Endothelial cell of umbilical vein (primary cell): ENCODE measurements at regions not wholly inside any gene's neighbourhood (a gene's known extent, or its start where the extent isn't known, plus 50 kb on each side); places are given as distances from the start of the nearest gene placed in this dataset.

ENCODE experiments used
- BruUV-seq: library from RNA; stranded (reverse); fragments of 400-500 nt; replicated peaks from 2 replicates; lab custom pipeline; 2021; lab: Mats Ljungman, UMichigan
- CTCF ChIA-PET: fragments of 300-600, 350-600 bp; sonication (Branson Sonifier 250); formaldehyde crosslinking; loops from one replicate; lab custom pipeline; 2021; ENCODE audit warnings: antibody characterized with exemption, inconsistent platforms; lab: Charles Lee
- POLR2A ChIA-PET: fragments of 300-600, 350-600 bp; sonication (Branson Sonifier 250); formaldehyde crosslinking; loops from one replicate; lab custom pipeline; 2021; ENCODE audit warnings: antibody characterized with exemption, inconsistent platforms; lab: Charles Lee
- DNase-seq: peaks from one replicate; pipeline ENCODE4 v3.0.0-alpha.2; 2011; ENCODE audit warnings: low read depth, low spot score
- FAIRE-seq: peaks from 2 replicates; lab custom pipeline; 2011; peaks lifted over from hg19 to GRCh38; lab: Jason Lieb, UNC
- H2AFZ ChIP-seq: 2 replicates; pipeline ENCODE4 v1.6.0; 2012; ENCODE audit warnings: low read depth, low read length, control low read depth, inconsistent platforms
- H3K27ac ChIP-seq: 2 replicates; pipeline ENCODE4 v1.5.1; 2011; ENCODE audit warnings: low read depth, mild to moderate bottlenecking, control low read depth, low read length, moderate library complexity; ENCODE audit not compliant: insufficient read depth
- H3K27me3 ChIP-seq, 2 experiments: 2 replicates each; pipeline versions ENCODE4 v1.6.0 to v1.6.1; 2011; ENCODE audit warnings: low read length in 2 of 2, mixed read lengths in 1 of 2; ENCODE audit not compliant: control insufficient read depth in 2 of 2, insufficient read depth in 2 of 2
- H3K36me3 ChIP-seq, 2 experiments: 2 replicates in 1 of 2; 3 replicates in 1 of 2; pipeline ENCODE4 v1.5.1; 2011; ENCODE audit warnings: low read length in 2 of 2, mild to moderate bottlenecking in 1 of 2, moderate library complexity in 1 of 2; ENCODE audit not compliant: control insufficient read depth in 2 of 2, insufficient read depth in 2 of 2; ENCODE audit errors: extremely low read depth in 1 of 2
- H3K4me1 ChIP-seq: 3 replicates; pipeline ENCODE4 v1.5.1; 2011; ENCODE audit warnings: mild to moderate bottlenecking, low read length; ENCODE audit not compliant: control insufficient read depth, insufficient read depth; ENCODE audit errors: extremely low read depth
- H3K4me2 ChIP-seq: 2 replicates; pipeline ENCODE4 v1.6.1; 2011; ENCODE audit warnings: low read length, control low read depth, mixed read lengths; ENCODE audit not compliant: insufficient read depth
- H3K4me3 ChIP-seq, 3 experiments: fragments of 200-600 bp in 1 of 3; sonication (generic), shearing (Covaris generic) in 1 of 3; replicated peaks in 1 of 3; 2 replicates each; pipeline ENCODE4 v1.5.1; 2011 to 2016; ENCODE audit warnings: control low read depth in 3 of 3, low read length in 3 of 3, mild to moderate bottlenecking in 2 of 3, inconsistent platforms in 1 of 3, low read depth in 1 of 3, moderate library complexity in 1 of 3; ENCODE audit not compliant: insufficient read depth in 1 of 3
- H3K79me2 ChIP-seq: 2 replicates; pipeline ENCODE4 v1.6.0; 2012; ENCODE audit warnings: low read length, inconsistent platforms; ENCODE audit not compliant: control insufficient read depth, insufficient read depth
- H3K9ac ChIP-seq: replicated peaks from 2 replicates; pipeline ENCODE3; 2011; ENCODE audit warnings: low read length, control low read depth; ENCODE audit not compliant: insufficient read depth; ENCODE audit errors: extremely low read depth
- H3K9me1 ChIP-seq: replicated peaks from 3 replicates; pipeline ENCODE4 v1.6.0; 2011; ENCODE audit warnings: mild to moderate bottlenecking, low read length; ENCODE audit not compliant: control insufficient read depth, insufficient read depth; ENCODE audit errors: extremely low read depth
- H3K9me3 ChIP-seq: replicated peaks from 2 replicates; pipeline ENCODE4 v1.5.1; 2012; ENCODE audit warnings: low read length, inconsistent platforms; ENCODE audit not compliant: control insufficient read depth, insufficient read depth
- H4K20me1 ChIP-seq: replicated peaks from 2 replicates; pipeline ENCODE3; 2011; ENCODE audit warnings: mild to moderate bottlenecking, low read length; ENCODE audit not compliant: control insufficient read depth, insufficient read depth; ENCODE audit errors: extremely low read depth
- EZH2 ChIP-seq: IDR thresholded peaks from 2 replicates; pipeline ENCODE4 v1.6.1; 2012; ENCODE audit warnings: borderline replicate concordance, low read depth, mild to moderate bottlenecking, moderate library complexity, low read length, inconsistent platforms; ENCODE audit not compliant: severe bottlenecking
- FOS ChIP-seq: IDR thresholded peaks from 2 replicates; pipeline ENCODE4 v1.6.1; 2011; ENCODE audit warnings: mild to moderate bottlenecking, low read length, moderate library complexity, borderline replicate concordance; ENCODE audit not compliant: insufficient read depth
- GATA2 ChIP-seq: IDR thresholded peaks from 2 replicates; pipeline ENCODE4 v1.7.0; 2011; ENCODE audit warnings: low read depth, mild to moderate bottlenecking, moderate library complexity, mixed read lengths, low read length; ENCODE audit not compliant: insufficient read length, insufficient read depth
- JUN ChIP-seq: IDR thresholded peaks from 2 replicates; pipeline ENCODE4 v1.6.1; 2011; ENCODE audit warnings: borderline replicate concordance, low read depth; ENCODE audit not compliant: insufficient read length, insufficient read depth
- MYC ChIP-seq: IDR thresholded peaks from one replicate; pipeline ENCODE4 v1.6.1; 2011; ENCODE audit warnings: mild to moderate bottlenecking, low read depth, low read length
- POLR2A ChIP-seq: IDR thresholded peaks from 2 replicates; pipeline ENCODE4 v1.6.1; 2012; ENCODE audit warnings: low read depth, mild to moderate bottlenecking, control low read depth, low read length
- POLR2AphosphoS5 ChIP-seq: IDR thresholded peaks from 2 replicates; pipeline ENCODE4 v1.6.1; 2012; ENCODE audit warnings: low read depth, mild to moderate bottlenecking, control low read depth, low read length, moderate library complexity; ENCODE audit not compliant: insufficient read depth
- dilution Hi-C: fragments of 300-500 bp; cut with MboI; formaldehyde crosslinking; loops from one replicate; pipeline ENCODE4 v1.15.0; 2019; ENCODE audit warnings: low sequenced_read_pairs; ENCODE audit not compliant: extremely low pct_ligation_motif_present
- intact Hi-C: fragments of 100-400 bp; cut with micrococcal nuclease; formaldehyde crosslinking; loops from one replicate; pipeline ENCODE4 v1.10.0; 2022
- TF ChIP-seq, protein P1 (sequence below), 2 donors: IDR thresholded peaks; 1 replicate in 1 of 2; 2 replicates in 1 of 2; pipeline ENCODE4 v1.5.1; 2011; ENCODE audit warnings: low read length in 2 of 2, mild to moderate bottlenecking in 2 of 2, moderate library complexity in 2 of 2, control low read depth in 1 of 2, inconsistent platforms in 1 of 2, low read depth in 1 of 2; ENCODE audit not compliant: insufficient read depth in 1 of 2; ENCODE audit errors: extremely low read depth in 1 of 2
- TF ChIP-seq, protein P2 (sequence below): IDR thresholded peaks from 2 replicates; pipeline ENCODE4 v1.6.1; 2011; ENCODE audit not compliant: insufficient read depth, insufficient read length

DNA sequence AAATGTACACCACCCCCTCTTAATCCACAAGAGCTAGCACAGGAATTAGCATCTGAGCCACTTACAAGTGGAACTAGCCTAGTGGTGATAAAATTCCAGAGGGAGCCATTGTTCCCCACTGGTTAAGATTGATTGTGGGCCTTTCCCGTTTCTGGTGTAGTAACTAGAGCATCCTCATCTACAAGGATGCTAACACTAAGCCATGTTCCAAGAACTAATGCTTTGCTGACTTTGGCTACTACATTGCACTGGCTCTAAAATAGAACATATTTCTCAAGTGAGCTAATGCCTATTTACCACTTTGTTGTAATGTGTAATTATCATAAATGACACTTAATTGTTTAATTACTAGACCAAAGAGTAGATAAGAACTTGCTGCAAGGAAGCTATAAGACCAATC, 143.7 kb downstream of the FZD1 start:
- Histone ChIP-seq H3K9me1 (no peaks in the 10 kb centered on the region), H3K27ac (no peak overlapping the region), H3K79me2 (no peaks in the 10 kb centered on the region), H2AFZ (no peak overlapping the region), H3K27me3 (peaks cover 4 to 10% of the 10 kb centered on the region in 2 experiments), H3K36me3 (no peaks in the 10 kb centered on the region), H3K4me1 (no peaks in the 10 kb centered on the region), H3K9me3 (no peaks in the 10 kb centered on the region), H3K4me3 (no peak overlapping the region), H4K20me1 (no peaks in the 10 kb centered on the region), H3K9ac (no peak overlapping the region), H3K4me2 (no peak overlapping the region)
- ChIA-PET POLR2A (no interaction called here), CTCF (interaction anchor here (1.8 kb wide), 1 partner anchor 120 kb away, joined by 4 read pairs; no protein-coding TSS in a partner anchor)
- TF ChIP-seq, protein P1, sequence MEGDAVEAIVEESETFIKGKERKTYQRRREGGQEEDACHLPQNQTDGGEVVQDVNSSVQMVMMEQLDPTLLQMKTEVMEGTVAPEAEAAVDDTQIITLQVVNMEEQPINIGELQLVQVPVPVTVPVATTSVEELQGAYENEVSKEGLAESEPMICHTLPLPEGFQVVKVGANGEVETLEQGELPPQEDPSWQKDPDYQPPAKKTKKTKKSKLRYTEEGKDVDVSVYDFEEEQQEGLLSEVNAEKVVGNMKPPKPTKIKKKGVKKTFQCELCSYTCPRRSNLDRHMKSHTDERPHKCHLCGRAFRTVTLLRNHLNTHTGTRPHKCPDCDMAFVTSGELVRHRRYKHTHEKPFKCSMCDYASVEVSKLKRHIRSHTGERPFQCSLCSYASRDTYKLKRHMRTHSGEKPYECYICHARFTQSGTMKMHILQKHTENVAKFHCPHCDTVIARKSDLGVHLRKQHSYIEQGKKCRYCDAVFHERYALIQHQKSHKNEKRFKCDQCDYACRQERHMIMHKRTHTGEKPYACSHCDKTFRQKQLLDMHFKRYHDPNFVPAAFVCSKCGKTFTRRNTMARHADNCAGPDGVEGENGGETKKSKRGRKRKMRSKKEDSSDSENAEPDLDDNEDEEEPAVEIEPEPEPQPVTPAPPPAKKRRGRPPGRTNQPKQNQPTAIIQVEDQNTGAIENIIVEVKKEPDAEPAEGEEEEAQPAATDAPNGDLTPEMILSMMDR (IDR thresholded peaks at IDR 0.05; ENCODE audit: extremely low read depth in 1 of 2, insufficient read depth in 1 of 2, low read depth in 1 of 2, low read length in 2 of 2) = no peak
- TF ChIP-seq FOS (no peak), GATA2 (no peak), MYC (no peak), POLR2AphosphoS5 (no peak), JUN (no peak), POLR2A (no peak), EZH2 (no peak)
- TF ChIP-seq, protein P2, sequence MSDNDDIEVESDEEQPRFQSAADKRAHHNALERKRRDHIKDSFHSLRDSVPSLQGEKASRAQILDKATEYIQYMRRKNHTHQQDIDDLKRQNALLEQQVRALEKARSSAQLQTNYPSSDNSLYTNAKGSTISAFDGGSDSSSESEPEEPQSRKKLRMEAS = no peak
- intact Hi-C loops (no loop called here), dilution Hi-C loops (no loop called here)
- FAIRE-seq (no peak), DNase-seq (no peak)
- BruUV-seq = no TSS peak
